GM12873 (cell line): ENCODE measurements at regions not wholly inside any gene's neighbourhood (a gene's known extent, or its start where the extent isn't known, plus 50 kb on each side); places are given as distances from the start of the nearest gene placed in this dataset.

Source experiments
- CTCF ChIP-seq: IDR thresholded peaks from 2 replicates; pipeline ENCODE4 v1.5.1; 2012; ENCODE audit warnings: low read depth, mild to moderate bottlenecking, moderate library complexity, low read length, control low read depth; ENCODE audit not compliant: insufficient read depth; ENCODE audit errors: missing control alignments

- TF ChIP-seq CTCF, result no peak
These were observed 163.4 kb upstream of the RTL1 start for GRCh38 chr14:101066826-101067510.

GRCh38 chr14:101068313-101069227, 165.0 kb upstream of the RTL1 start:
- no peak for TF ChIP-seq CTCF

- no peak for TF ChIP-seq CTCF
These were observed 165.7 kb upstream of the RTL1 start for GRCh38 chr14:101069228-101069549.

GRCh38 chr14:101069666-101070362, 166.3 kb upstream of the RTL1 start:
- TF ChIP-seq CTCF, result no peak

- no peak for TF ChIP-seq CTCF
These were observed 167.3 kb upstream of the RTL1 start for GRCh38 chr14:101070540-101071492.

- TF ChIP-seq CTCF, result no peak
These were observed 168.0 kb upstream of the RTL1 start for GRCh38 chr14:101071493-101071906.
